Testis (tissue), 2 donors: ENCODE measurements at regions not wholly inside any gene's neighbourhood (a gene's known extent, or its start where the extent isn't known, plus 50 kb on each side); places are given as distances from the start of the nearest gene placed in this dataset.

Experiments used
- DNase-seq: peaks from one replicate; pipeline ENCODE4 v3.0.0-alpha.2; 2019
- H3K27ac ChIP-seq, 2 donors: fragments of 200-600 bp; sonication (generic); one replicate each; pipeline ENCODE4 v1.5.1; 2019
- H3K27me3 ChIP-seq: fragments of 200-600 bp; sonication (generic); one replicate; pipeline ENCODE4 v1.5.1; 2019
- H3K36me3 ChIP-seq: fragments of 200-600 bp; sonication (generic); one replicate; pipeline ENCODE4 v1.5.1; 2017; ENCODE audit warnings: low read depth; ENCODE audit errors: missing control alignments
- H3K4me1 ChIP-seq: fragments of 200-600 bp; sonication (generic); one replicate; pipeline ENCODE4 v1.5.1; 2019
- H3K4me3 ChIP-seq, 2 donors: fragments of 200-600 bp; sonication (generic); one replicate each; pipeline ENCODE4 v1.5.1; 2017 to 2019
- H3K9me3 ChIP-seq: fragments of 200-600 bp; sonication (generic); one replicate; pipeline ENCODE4 v1.5.1; 2017
- CTCF ChIP-seq, 3 experiments: fragments of 450-650 bp in 2 of 3; fragments of 200-600 bp in 1 of 3; sonication (generic) in 1 of 3; IDR thresholded peaks; one replicate each; pipeline ENCODE4 v1.5.1; 2016 to 2019; ENCODE audit warnings: antibody characterized with exemption in 3 of 3, mild to moderate bottlenecking in 2 of 3, moderate library complexity in 1 of 3
- POLR2A ChIP-seq: fragments of 450-650 bp; IDR thresholded peaks from one replicate; pipeline ENCODE4 v1.6.1; 2017; ENCODE audit warnings: antibody characterized with exemption, mild to moderate bottlenecking, moderate library complexity
- WGBS, 2 donors: methylation state at CpG; one replicate each; pipeline ENCODE4 v1.1.5; 2018; 5-methylcytosine and 5-hydroxymethylcytosine counted together
- intact Hi-C: fragments of 100-400 bp; cut with DNase I; formaldehyde crosslinking; loops from one replicate; pipeline ENCODE4 v1.15.1; 2023; ENCODE audit warnings: low total_unique reads

- Histone ChIP-seq H3K9me3 (no peaks in the 10 kb centered on the region), H3K4me1 (no peaks in the 10 kb centered on the region), H3K36me3 (no peaks in the 10 kb centered on the region), H3K27ac (no peak overlapping the region), H3K4me3 (no peak overlapping the region), H3K27me3 (no peaks in the 10 kb centered on the region)
- no peak for DNase-seq
- intact Hi-C loops: no loop called here
- no peak for TF ChIP-seq POLR2A
- TF ChIP-seq CTCF (IDR thresholded peaks at IDR 0.05): no peak
- WGBS, 2 donors: 91% methylated on average over 3 of the region's 3 CpGs
Measured at GRCh38 chr6:115053169-115053860, 710.5 kb upstream of the HS3ST5 start.

GRCh38 chr6:115016593-115016992 is 673.8 kb upstream of the HS3ST5 start:
- TF ChIP-seq POLR2A (no peak), CTCF (IDR thresholded peaks at IDR 0.05) (no peak)
- no peak overlapping the region for H3K4me3 ChIP-seq
- no peaks in the 10 kb centered on the region for H3K9me3 ChIP-seq
- no peaks in the 10 kb centered on the region for H3K27me3 ChIP-seq
- no peak for DNase-seq
- H3K27ac ChIP-seq: no peak overlapping the region
- no peaks in the 10 kb centered on the region for H3K4me1 ChIP-seq
- intact Hi-C loops: no loop called here
- 60 to 62% methylated on average over 2 of the region's 2 CpGs for WGBS, 2 donors
- no peaks in the 10 kb centered on the region for H3K36me3 ChIP-seq

GRCh38 chr6:115004982-115005381 is 662.2 kb upstream of the HS3ST5 start:
- Histone ChIP-seq H3K4me3 (no peak overlapping the region), H3K27ac (no peak overlapping the region), H3K36me3 (no peaks in the 10 kb centered on the region), H3K9me3 (no peaks in the 10 kb centered on the region), H3K4me1 (no peaks in the 10 kb centered on the region), H3K27me3 (no peaks in the 10 kb centered on the region)
- no peak for TF ChIP-seq CTCF (IDR thresholded peaks at IDR 0.05)
- no peak for TF ChIP-seq POLR2A
- WGBS, 2 donors: 27 to 34% methylated on average over 4 of the region's 4 CpGs
- intact Hi-C loops: no loop called here
- no peak for DNase-seq

GRCh38 chr6:115004204-115004603 is 661.4 kb upstream of the HS3ST5 start:
- DNase-seq: no peak
- Histone ChIP-seq H3K36me3 (no peaks in the 10 kb centered on the region), H3K4me3 (no peak overlapping the region), H3K9me3 (no peaks in the 10 kb centered on the region), H3K27me3 (no peaks in the 10 kb centered on the region), H3K27ac (no peak overlapping the region), H3K4me1 (no peaks in the 10 kb centered on the region)
- intact Hi-C loops: no loop called here
- 42 to 59% methylated on average over 1 of the region's 1 CpG for WGBS, 2 donors
- TF ChIP-seq CTCF (IDR thresholded peaks at IDR 0.05) (no peak), POLR2A (no peak)

- Histone ChIP-seq H3K9me3 (no peaks in the 10 kb centered on the region), H3K27ac (no peak overlapping the region), H3K36me3 (no peaks in the 10 kb centered on the region), H3K4me1 (no peaks in the 10 kb centered on the region), H3K27me3 (no peaks in the 10 kb centered on the region), H3K4me3 (no peak overlapping the region)
- no peak for DNase-seq
- intact Hi-C loops: no loop called here
- TF ChIP-seq POLR2A: no peak
- TF ChIP-seq CTCF (IDR thresholded peaks at IDR 0.05): no peak
- WGBS, 2 donors: 73 to 75% methylated on average over 8 of the region's 8 CpGs
Measured at GRCh38 chr6:115001731-115002350, 659.0 kb upstream of the HS3ST5 start.
